ENCODE measurements at regions not wholly inside any gene's neighbourhood (a gene's known extent, or its start where the extent isn't known, plus 50 kb on each side); places are given as distances from the start of the nearest gene placed in this dataset.

DNA sequence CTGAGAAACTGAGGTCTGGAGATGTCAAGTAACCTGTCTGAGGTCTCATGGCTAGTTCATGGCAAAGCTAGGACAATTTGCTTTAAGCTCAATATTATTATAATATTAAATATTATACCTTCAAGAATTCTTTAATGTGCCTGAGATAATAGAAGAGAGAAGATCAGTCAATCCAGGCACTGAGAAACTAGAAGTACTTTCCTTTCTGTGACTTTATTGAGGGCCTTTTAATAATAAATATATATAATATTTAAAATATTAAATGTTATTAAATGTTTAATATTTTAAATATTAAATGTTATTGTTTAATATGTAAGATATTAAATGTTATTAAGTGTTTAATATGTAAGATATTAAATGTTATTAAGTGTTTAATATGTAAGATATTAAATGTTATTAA lies 144.3 kb upstream of the DNAJC19 start:
- Histone ChIP-seq H3K4me1 (ENCODE audit: control insufficient read depth in 1 of 2, insufficient read depth in 1 of 2, low read depth in 1 of 2, low read length in 1 of 2) (no peaks in the 10 kb centered on the region), H3K27ac (no peak overlapping the region), H3K4me3 (ENCODE audit: low read depth in 1 of 2, low read length in 1 of 2) (no peak overlapping the region), H3K27me3 (no peaks in the 10 kb centered on the region), H3K36me3 (no peaks in the 10 kb centered on the region), H3K9me3 (no peaks in the 10 kb centered on the region)
- TF ChIP-seq, protein P1, sequence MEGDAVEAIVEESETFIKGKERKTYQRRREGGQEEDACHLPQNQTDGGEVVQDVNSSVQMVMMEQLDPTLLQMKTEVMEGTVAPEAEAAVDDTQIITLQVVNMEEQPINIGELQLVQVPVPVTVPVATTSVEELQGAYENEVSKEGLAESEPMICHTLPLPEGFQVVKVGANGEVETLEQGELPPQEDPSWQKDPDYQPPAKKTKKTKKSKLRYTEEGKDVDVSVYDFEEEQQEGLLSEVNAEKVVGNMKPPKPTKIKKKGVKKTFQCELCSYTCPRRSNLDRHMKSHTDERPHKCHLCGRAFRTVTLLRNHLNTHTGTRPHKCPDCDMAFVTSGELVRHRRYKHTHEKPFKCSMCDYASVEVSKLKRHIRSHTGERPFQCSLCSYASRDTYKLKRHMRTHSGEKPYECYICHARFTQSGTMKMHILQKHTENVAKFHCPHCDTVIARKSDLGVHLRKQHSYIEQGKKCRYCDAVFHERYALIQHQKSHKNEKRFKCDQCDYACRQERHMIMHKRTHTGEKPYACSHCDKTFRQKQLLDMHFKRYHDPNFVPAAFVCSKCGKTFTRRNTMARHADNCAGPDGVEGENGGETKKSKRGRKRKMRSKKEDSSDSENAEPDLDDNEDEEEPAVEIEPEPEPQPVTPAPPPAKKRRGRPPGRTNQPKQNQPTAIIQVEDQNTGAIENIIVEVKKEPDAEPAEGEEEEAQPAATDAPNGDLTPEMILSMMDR (IDR thresholded peaks at IDR 0.05), result no peak

DNA sequence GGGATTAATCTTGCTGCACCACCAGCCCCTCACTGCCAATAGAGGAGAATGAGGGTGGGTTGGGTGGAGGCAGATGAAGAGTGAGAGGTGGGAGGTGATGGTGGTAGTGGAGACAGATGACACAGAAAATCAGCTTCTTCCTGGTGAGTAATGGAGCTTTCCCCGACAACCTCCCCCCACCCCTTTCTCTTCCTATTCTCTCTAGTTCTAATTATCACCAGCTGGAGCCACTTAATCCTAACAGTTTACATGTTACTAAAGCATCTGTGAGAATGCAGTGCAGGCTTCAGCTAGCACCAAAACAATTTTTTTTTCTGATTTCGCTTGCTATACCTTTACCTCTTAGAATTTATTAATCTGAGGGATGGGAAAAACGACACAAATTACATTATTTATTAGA lies 116.1 kb upstream of the DNAJC19 start:
- Histone ChIP-seq H3K27ac (no peak overlapping the region), H3K9me3 (no peaks in the 10 kb centered on the region), H3K4me1 (ENCODE audit: control insufficient read depth in 1 of 2, insufficient read depth in 1 of 2, low read depth in 1 of 2, low read length in 1 of 2) (no peaks in the 10 kb centered on the region), H3K4me3 (ENCODE audit: low read depth in 1 of 2, low read length in 1 of 2) (no peak overlapping the region), H3K36me3 (no peaks in the 10 kb centered on the region), H3K27me3 (no peaks in the 10 kb centered on the region)
- TF ChIP-seq, protein P1 (IDR thresholded peaks at IDR 0.05), result no peak

DNA sequence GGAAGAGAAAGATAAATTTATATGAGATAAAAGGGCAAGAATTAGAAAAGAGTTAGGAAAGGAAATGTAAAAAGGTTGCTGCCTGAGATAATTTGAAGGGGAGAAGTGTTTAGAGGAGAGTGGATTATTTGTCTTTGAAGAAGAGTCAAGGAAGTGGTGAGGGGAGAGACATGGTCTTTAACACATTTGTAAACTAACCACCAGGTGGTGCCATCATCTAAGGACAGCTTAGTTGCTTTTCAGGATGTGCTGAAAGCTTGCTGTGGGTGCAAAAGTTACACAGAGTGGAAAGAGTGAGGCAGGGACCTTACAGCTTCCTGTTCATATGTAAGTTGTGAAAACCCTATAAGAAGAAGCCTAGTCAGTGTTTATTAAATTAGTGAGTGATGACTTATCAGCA lies 114.1 kb upstream of the DNAJC19 start:
- TF ChIP-seq, protein P1 (IDR thresholded peaks at IDR 0.05), result no peak
- Histone ChIP-seq H3K36me3 (no peaks in the 10 kb centered on the region), H3K4me3 (ENCODE audit: low read depth in 1 of 2, low read length in 1 of 2) (no peak overlapping the region), H3K4me1 (ENCODE audit: control insufficient read depth in 1 of 2, insufficient read depth in 1 of 2, low read depth in 1 of 2, low read length in 1 of 2) (no peaks in the 10 kb centered on the region), H3K27me3 (no peaks in the 10 kb centered on the region), H3K27ac (no peak overlapping the region), H3K9me3 (no peaks in the 10 kb centered on the region)

DNA sequence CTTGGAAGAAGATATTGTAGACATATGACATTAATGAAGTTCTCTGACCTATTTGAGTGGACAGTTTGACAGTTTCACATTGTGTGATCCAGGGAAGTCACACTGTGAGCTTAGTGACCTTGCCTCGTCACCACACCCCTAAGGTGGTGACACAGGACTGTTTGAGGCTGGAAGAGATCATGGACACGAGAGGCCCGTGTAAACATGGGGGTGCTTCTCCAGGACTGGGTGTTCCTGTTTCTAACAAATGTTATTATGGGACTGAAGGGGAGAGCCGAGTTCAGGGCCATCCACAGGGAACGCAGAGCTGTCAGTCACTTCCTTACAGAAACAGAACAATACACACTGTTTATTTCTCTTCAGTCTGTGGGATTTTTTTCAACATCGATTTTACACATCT lies 96.5 kb upstream of the DNAJC19 start:
- Histone ChIP-seq H3K27ac (no peak overlapping the region), H3K4me3 (ENCODE audit: low read depth in 1 of 2, low read length in 1 of 2) (no peak overlapping the region), H3K36me3 (no peaks in the 10 kb centered on the region), H3K9me3 (no peaks in the 10 kb centered on the region), H3K4me1 (ENCODE audit: control insufficient read depth in 1 of 2, insufficient read depth in 1 of 2, low read depth in 1 of 2, low read length in 1 of 2) (no peaks in the 10 kb centered on the region), H3K27me3 (no peaks in the 10 kb centered on the region)
- TF ChIP-seq, protein P1 (IDR thresholded peaks at IDR 0.05), result no peak

DNA sequence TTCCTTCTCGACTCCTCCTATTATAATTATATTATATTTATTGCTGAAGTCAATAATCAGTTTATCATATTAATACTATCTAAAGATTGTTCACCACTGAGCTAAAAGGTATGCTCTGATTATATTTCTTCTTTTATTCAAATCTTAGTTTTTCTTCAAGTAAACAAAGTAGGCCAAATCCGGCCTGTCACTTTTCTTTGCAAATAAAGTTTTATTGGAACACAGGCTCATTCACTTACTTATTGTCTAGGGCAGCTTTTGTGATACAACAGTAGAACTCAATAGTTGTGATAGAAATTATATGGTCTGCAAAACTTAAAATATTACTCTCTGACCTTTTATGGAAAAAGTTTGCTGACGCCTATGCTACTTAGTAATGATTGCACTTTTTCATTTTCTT lies 92.4 kb upstream of the DNAJC19 start:
- TF ChIP-seq, protein P1 (IDR thresholded peaks at IDR 0.05), result no peak
- no peak overlapping the region for H3K4me3 ChIP-seq (ENCODE audit: low read depth in 1 of 2, low read length in 1 of 2)

DNA sequence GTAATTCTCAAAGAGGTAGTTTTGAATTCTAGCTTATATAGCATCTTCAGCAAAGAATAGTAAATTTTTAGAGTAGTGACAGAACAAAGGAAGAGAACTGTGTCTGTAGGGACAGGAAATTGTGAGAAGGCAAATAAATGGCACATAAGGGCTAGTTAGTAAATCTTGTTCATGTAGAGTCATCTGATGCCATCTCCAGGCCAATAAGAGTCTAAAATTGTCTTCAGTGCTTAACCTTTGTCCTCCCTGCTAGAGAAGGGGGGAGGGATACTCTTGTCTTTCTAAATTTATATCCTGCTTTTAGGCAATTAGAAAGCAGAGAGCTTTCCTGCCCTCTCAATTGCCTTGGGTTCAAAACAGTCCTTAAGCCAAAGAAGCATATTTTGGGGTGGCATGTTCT lies 87.0 kb upstream of the DNAJC19 start:
- Histone ChIP-seq H3K36me3 (no peaks in the 10 kb centered on the region), H3K9me3 (no peaks in the 10 kb centered on the region), H3K27ac (no peak overlapping the region), H3K27me3 (no peaks in the 10 kb centered on the region), H3K4me3 (ENCODE audit: low read depth in 1 of 2, low read length in 1 of 2) (no peak overlapping the region), H3K4me1 (ENCODE audit: control insufficient read depth in 1 of 2, insufficient read depth in 1 of 2, low read depth in 1 of 2, low read length in 1 of 2) (no peaks in the 10 kb centered on the region)
- TF ChIP-seq, protein P1 (IDR thresholded peaks at IDR 0.05), result no peak

More for the DNA sequence above, 92.4 kb upstream of the DNAJC19 start:
- Histone ChIP-seq H3K27ac (no peak overlapping the region), H3K27me3 (no peaks in the 10 kb centered on the region), H3K36me3 (no peaks in the 10 kb centered on the region), H3K4me1 (ENCODE audit: control insufficient read depth in 1 of 2, insufficient read depth in 1 of 2, low read depth in 1 of 2, low read length in 1 of 2) (no peaks in the 10 kb centered on the region), H3K9me3 (no peaks in the 10 kb centered on the region)
